ENCODE measurements at regions not wholly inside any gene's neighbourhood (a gene's known extent, or its start where the extent isn't known, plus 50 kb on each side); places are given as distances from the start of the nearest gene placed in this dataset.

GRCh38 chr4:36702245-36702644 is 420.8 kb downstream of the DTHD1 start:
- FAIRE-seq: no peak
- no peak for DNase-seq (ENCODE audit: insufficient read length, low spot score)

DNA sequence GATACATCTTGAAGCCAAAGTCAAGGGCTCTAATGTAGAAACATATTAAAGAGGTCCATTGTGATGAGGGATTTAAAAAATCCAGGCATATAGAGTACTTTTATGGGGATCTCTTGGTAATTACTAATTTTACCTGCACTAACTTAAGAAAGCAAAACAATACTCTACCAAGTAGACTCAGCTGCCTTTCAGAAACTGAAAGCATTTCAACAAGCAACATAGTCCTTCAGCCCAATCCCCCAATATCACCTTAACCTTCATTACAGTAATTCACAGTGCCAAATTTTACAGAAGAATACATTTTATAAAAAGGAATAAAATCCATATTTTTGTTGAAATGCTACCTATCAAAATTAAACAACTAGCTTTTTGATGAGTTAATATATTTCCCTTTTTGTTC is 422.9 kb downstream of the DTHD1 start:
- FAIRE-seq: no peak

GRCh38 chr4:36709991-36710390 is 428.6 kb downstream of the DTHD1 start:
- FAIRE-seq (no peak), DNase-seq (ENCODE audit: insufficient read length, low spot score) (no peak)

More for the DNA sequence above, 422.9 kb downstream of the DTHD1 start:
- no peak for DNase-seq (ENCODE audit: insufficient read length, low spot score)

- DNase-seq (ENCODE audit: insufficient read length, low spot score) (no peak), FAIRE-seq (no peak)
These were observed 430.6 kb downstream of the DTHD1 start for GRCh38 chr4:36712013-36712412.

GRCh38 chr4:36716874-36717273 is 435.5 kb downstream of the DTHD1 start:
- FAIRE-seq: no peak
- DNase-seq (ENCODE audit: insufficient read length, low spot score): no peak

DNA sequence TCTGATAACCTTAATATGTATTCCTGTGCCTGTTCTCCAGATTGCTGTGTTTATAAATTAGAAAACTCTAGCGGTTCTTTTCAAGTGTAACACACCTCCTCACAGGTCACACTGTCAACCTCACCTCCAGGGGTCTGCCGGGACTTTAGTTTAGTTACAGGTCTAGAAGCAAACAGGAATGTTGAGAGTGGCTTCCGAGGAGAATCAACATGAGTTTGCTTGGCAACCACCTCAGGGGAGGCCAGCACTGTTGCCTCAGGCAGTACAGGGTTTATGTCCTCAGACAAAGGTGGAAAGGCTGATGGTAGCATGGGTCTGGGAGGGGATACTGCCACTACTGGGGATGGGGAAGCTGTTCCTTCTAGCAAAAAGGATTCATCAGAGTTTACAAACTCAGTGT is 438.0 kb downstream of the DTHD1 start:
- no peak for FAIRE-seq
- DNase-seq (ENCODE audit: insufficient read length, low spot score): no peak

DNA sequence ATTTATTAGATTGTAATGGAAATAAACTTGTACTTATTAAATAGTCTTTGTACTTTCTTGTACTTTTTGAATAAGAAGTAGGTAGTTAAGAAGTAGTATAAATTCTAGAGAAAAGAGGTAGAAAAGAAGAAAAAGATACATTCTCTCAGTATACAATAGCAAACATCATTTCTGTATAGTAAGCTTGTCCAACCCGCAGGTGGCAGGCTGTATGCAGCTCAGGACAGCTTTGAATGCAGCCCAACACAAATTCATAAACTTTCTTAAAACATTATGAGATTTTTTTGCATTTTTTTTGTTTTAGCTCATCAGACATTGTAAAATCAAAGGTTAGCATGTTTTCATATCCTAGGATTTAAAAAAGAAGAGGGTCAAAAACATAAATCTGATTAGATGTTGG is 441.6 kb downstream of the DTHD1 start:
- FAIRE-seq (no peak), DNase-seq (ENCODE audit: insufficient read length, low spot score) (no peak)

DNA sequence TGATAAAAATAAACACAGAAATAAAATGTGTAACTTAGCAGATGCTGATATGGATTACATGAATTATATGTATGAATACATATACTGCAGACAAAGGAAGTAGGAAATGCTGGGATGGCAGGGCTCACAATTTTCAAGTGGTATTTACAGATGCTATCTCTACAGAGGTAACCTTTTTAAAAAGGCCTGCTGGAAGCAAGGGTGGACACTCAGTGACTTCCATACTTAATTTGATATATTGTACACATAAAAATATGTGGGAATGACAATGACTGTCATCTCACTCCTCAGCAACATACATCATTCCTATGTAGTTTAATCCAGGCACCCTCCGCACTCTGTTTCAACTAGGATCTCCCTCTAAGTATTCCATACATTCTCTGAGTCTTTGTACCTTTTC is 452.9 kb downstream of the DTHD1 start:
- FAIRE-seq (no peak), DNase-seq (ENCODE audit: insufficient read length, low spot score) (no peak)

- no peak for DNase-seq (ENCODE audit: insufficient read length, low spot score)
- FAIRE-seq: no peak
These were observed 456.3 kb downstream of the DTHD1 start for GRCh38 chr4:36737691-36738090.

DNA sequence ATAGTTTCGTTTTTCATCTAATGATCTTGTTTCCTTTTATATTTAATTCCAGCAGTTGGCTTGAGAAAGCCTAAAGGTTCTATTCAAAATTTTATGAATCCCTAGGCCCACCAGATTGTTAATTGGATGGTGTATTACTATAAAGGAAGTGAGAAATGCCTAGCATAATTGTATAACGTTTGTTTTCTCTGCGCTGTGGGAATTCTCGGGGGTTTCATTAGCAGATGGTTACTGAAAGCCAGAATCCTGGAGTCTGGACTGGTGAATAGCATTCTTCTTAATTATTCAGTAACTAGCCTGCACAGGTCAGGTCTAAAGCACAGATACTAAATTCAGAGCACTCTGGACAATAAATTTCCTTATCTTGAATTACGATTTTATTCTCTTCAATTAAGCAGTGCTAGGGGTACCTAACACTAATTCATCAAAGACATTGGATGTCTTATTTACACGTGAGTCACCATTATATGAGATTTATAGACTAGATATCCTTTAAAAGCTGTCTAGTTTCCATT is 459.4 kb downstream of the DTHD1 start:
- no peak for FAIRE-seq

GRCh38 chr4:36747277-36748129 is 466.1 kb downstream of the DTHD1 start:
- DNase-seq (ENCODE audit: insufficient read length, low spot score) (no peak), FAIRE-seq (no peak)

More for the DNA sequence above, 459.4 kb downstream of the DTHD1 start:
- no peak for DNase-seq (ENCODE audit: insufficient read length, low spot score)

DNA sequence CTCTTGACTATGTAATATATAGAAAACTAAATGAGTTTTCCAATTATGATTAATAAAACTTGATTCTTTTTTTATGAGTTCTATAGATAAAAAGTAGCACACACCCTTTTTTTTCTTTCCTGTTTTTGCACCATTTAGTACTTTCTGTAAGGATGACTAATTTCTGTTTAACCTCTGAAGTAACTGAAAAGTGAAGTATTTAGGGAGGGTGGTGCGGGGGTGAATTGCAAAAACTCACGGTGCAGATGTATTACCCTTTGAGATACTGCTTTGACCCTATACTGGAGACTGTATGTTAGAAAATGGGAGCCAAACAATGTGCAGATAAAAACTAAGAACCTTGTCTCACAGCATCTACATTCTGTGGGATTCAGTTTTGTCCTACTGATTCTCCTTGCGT is 471.6 kb downstream of the DTHD1 start:
- no peak for FAIRE-seq
- DNase-seq (ENCODE audit: insufficient read length, low spot score): no peak

DNA sequence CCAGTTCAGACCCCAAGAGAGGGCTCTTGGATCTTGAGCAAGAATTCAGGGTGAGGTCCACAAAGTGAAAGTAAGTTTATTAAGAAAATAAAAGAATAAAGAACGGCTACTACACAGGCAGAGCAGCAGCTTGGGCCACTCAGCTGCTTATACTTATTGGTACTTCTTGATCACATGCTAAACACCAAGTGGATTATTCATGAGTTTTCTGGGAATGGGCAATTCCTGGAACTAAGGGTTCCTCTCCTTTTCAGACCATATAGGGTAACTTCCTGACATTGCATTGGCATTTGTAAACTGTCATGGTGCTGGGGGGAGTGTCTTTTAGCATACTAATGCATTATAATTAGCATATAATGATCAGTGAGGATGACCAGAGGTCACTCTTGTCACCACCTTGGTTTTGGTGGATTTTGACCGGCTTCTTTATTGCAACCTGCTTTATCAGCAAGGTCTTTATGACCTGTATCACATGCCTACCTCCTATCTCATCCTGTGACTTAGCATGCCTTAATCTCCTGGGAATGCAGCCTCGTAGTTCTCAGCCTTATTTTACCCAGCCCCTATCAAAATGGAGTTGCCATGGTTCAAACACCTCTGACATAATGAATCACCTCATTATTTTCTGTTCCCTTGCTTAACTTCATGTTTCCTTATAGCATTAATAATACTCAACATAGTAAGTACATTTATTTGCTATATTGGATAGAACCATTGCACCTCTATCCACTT is 476.3 kb downstream of the DTHD1 start:
- FAIRE-seq (no peak), DNase-seq (ENCODE audit: insufficient read length, low spot score) (no peak)

DNA sequence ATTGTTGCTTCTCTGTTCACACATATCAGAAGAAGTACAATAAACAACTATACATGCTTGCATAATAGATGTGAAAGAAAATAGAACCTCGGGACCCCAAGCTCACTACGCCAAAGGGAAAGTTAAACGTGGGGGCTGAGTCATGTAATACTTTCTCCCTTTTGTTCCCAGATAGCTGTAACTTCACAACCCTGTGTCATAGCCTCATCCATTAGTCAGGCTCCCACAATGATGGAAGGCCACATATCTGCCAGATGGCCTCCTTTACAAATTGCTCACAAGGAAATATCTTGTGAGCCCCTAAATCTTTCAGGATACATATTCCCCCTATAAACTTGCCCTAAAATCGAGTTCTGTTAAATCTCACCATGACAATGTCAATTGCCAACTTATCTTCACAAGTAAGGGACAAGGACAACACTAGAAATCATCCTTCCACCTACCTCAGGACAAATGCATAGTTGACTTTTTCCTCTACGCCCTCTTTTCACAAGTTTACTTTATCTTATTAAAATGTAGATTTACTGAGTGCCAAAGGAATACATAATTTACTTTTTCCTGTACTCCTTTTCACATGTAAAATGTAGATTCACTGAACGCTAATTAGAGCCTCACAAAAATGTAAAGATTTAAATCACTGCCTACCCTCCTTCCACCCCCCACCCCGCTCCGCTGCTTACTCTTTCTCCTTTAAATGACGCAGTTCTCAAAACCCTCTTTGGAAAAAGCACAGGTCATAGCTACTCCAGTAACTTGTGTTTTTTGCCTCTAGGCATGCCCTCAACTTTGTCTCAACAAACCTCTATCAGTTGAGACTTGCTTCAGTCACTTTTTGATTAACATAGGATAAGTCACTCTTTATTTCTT is 477.1 kb downstream of the DTHD1 start:
- DNase-seq (ENCODE audit: insufficient read length, low spot score): no peak
- no peak for FAIRE-seq

- FAIRE-seq: no peak
- DNase-seq (ENCODE audit: insufficient read length, low spot score): no peak
These were observed 480.2 kb downstream of the DTHD1 start for GRCh38 chr4:36761607-36762006.

- no peak for FAIRE-seq
- DNase-seq (ENCODE audit: insufficient read length, low spot score): no peak
These were observed 480.7 kb upstream of the NWD2 start for GRCh38 chr4:36763814-36764213.

DNA sequence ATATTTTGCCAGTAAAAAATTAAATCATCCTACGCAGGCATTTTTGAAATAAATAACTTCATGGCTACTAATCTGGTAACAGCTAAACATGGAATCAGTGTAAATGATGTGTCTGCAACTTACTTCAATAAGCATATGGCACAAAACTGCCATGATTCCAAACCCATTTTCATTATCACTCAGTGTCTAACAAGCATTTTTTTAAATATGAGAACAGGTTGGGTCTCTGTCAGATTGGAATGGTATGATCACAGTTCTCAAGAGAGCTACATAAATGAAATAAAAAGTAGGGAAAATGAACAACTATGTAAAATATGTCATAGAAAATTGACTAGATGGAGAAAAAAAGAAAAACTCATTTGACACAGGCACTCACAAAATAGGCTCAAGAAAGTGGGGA is 476.9 kb upstream of the NWD2 start:
- no peak for DNase-seq (ENCODE audit: insufficient read length, low spot score)
- FAIRE-seq: no peak

DNA sequence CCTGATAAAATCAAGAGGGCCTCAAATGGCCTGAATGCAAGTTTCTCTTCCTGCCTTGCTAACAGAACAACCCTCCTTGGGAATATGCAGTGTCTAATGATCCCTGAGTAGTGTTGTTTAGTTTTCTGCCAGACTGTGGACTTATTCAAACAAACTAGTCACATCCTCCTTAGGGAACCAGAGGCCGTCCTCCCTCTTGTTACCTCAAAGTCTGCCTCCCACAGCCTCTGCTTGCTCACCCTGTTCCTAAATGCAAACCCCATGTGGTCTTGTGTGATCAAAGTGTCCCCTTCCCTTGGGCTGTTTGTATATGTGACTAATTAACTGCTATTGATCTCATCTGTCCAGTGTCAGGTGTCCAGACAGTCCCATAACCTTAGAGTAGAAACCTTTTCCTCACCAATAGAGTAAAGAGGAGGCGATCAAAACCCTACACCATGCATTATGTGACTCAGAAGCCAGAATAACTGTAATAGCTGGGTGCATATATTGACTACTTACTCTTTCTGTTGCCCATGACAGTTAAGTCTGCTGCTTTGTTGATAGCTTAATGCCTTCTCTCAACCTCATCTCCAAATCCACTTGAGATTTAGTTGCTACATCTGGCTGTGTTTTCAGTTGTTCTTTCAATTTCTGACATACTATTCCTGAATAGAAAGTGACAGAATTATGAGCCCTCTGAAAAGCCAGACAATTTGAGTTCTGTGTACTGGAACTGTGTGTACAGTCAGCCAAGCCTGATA is 473.0 kb upstream of the NWD2 start:
- FAIRE-seq (no peak), DNase-seq (ENCODE audit: insufficient read length, low spot score) (no peak)

- FAIRE-seq: no peak
These were observed 472.4 kb upstream of the NWD2 start for GRCh38 chr4:36772154-36772516.

GRCh38 chr4:36773467-36773866 is 471.1 kb upstream of the NWD2 start:
- FAIRE-seq (no peak), DNase-seq (ENCODE audit: insufficient read length, low spot score) (no peak)

More at GRCh38 chr4:36772154-36772516, 472.4 kb upstream of the NWD2 start:
- DNase-seq (ENCODE audit: insufficient read length, low spot score): no peak
